H1 (cell line): ENCODE measurements at regions not wholly inside any gene's neighbourhood (a gene's known extent, or its start where the extent isn't known, plus 50 kb on each side); places are given as distances from the start of the nearest gene placed in this dataset.

Experiments
- CTCF ChIA-PET: fragments of 300-600 bp; sonication (Branson Sonifier 250); formaldehyde crosslinking; loops from one replicate; lab custom pipeline; 2021; ENCODE audit not compliant: partially characterized antibody; lab: Charles Lee
- POLR2A ChIA-PET: fragments of 300-600 bp; sonication (Branson Sonifier 250); formaldehyde crosslinking; loops from one replicate; lab custom pipeline; 2021; ENCODE audit warnings: inconsistent platforms; ENCODE audit not compliant: partially characterized antibody; lab: Charles Lee
- DNase-seq, 2 experiments: peaks; one replicate each; pipeline versions ENCODE4 v3.0.0 to v3.0.0-alpha.2; 2010 to 2022; ENCODE audit warnings: low spot score in 2 of 2, low read depth in 1 of 2, mixed read lengths in 1 of 2
- FAIRE-seq: peaks from 2 replicates; lab custom pipeline; 2011; peaks lifted over from hg19 to GRCh38; lab: Jason Lieb, UNC
- H2AFZ ChIP-seq: 2 replicates; pipeline ENCODE4 v1.8.1; 2012; ENCODE audit warnings: low read length, inconsistent platforms
- H2AK5ac ChIP-seq: 2 replicates; pipeline ENCODE4 v1.6.1; 2013; ENCODE audit warnings: low read depth, low read length
- H2BK120ac ChIP-seq: replicated peaks from 2 replicates; pipeline ENCODE3; 2013; ENCODE audit warnings: low read depth, low read length, inconsistent platforms
- H2BK12ac ChIP-seq: 2 replicates; pipeline ENCODE4 v1.6.1; 2013; ENCODE audit warnings: low read depth, low read length
- H2BK15ac ChIP-seq: 2 replicates; pipeline ENCODE4 v1.6.1; 2013; ENCODE audit warnings: low read length
- H2BK20ac ChIP-seq: 2 replicates; pipeline ENCODE4 v1.6.1; 2013; ENCODE audit warnings: low read length
- H2BK5ac ChIP-seq: 2 replicates; pipeline ENCODE4 v1.6.1; 2013; ENCODE audit warnings: low read depth, low read length
- H3K14ac ChIP-seq: 2 replicates; pipeline ENCODE4 v1.6.1; 2013; ENCODE audit warnings: inconsistent platforms; ENCODE audit not compliant: insufficient read length
- H3K18ac ChIP-seq: 2 replicates; pipeline ENCODE4 v1.6.1; 2013; ENCODE audit warnings: low read length; ENCODE audit errors: extremely low read depth
- H3K23ac ChIP-seq: 2 replicates; pipeline ENCODE4 v1.6.1; 2013; ENCODE audit warnings: inconsistent platforms; ENCODE audit not compliant: insufficient read length
- H3K23me2 ChIP-seq: 2 replicates; pipeline ENCODE4 v1.6.1; 2013; ENCODE audit warnings: low read depth, low read length
- H3K27ac ChIP-seq: 2 replicates; pipeline ENCODE4 v1.6.1; 2011; ENCODE audit warnings: low read depth, low read length, inconsistent platforms
- H3K27me3 ChIP-seq, 4 experiments: replicated peaks in 1 of 4; 1 replicate in 1 of 4; 2 replicates in 3 of 4; pipeline versions ENCODE4 v1.6.1 to v1.8.1; 2011 to 2013; ENCODE audit warnings: low read length in 3 of 4, mild to moderate bottlenecking in 3 of 4, inconsistent platforms in 2 of 4, mixed read lengths in 2 of 4, moderate library complexity in 1 of 4; ENCODE audit not compliant: control insufficient read depth in 3 of 4, insufficient read depth in 3 of 4; ENCODE audit errors: extremely low read depth in 1 of 4
- H3K36me3 ChIP-seq, 4 experiments: 2 replicates each; pipeline versions ENCODE4 v1.6.1 to v1.8.1; 2011 to 2013; ENCODE audit warnings: mild to moderate bottlenecking in 4 of 4, low read length in 3 of 4, moderate library complexity in 2 of 4, control low read depth in 1 of 4, inconsistent platforms in 1 of 4; ENCODE audit not compliant: insufficient read depth in 4 of 4, control insufficient read depth in 2 of 4
- H3K4ac ChIP-seq: replicated peaks from 2 replicates; pipeline ENCODE3; 2013; ENCODE audit warnings: low read length, low read depth, mixed read lengths, inconsistent platforms; ENCODE audit not compliant: insufficient read length
- H3K4me1 ChIP-seq, 4 experiments: replicated peaks in 1 of 4; 1 replicate in 1 of 4; 2 replicates in 3 of 4; pipeline versions ENCODE4 v1.6.1 to v1.8.1; 2011 to 2013; ENCODE audit warnings: low read length in 3 of 4, inconsistent platforms in 2 of 4, mixed read lengths in 1 of 4; ENCODE audit not compliant: insufficient read depth in 4 of 4, control insufficient read depth in 3 of 4
- H3K4me2 ChIP-seq, 2 experiments: 2 replicates each; pipeline versions ENCODE4 v1.6.1 to v1.8.1; 2011 to 2013; ENCODE audit warnings: low read depth in 2 of 2, low read length in 2 of 2, control low read depth in 1 of 2, inconsistent platforms in 1 of 2, mild to moderate bottlenecking in 1 of 2; ENCODE audit not compliant: insufficient read depth in 1 of 2
- H3K4me3 ChIP-seq, 4 experiments: fragments of 200-600, 300-600 bp in 1 of 4; sonication (generic), shearing (Covaris generic), sonication (Bioruptor Twin) in 1 of 4; 2 replicates each; pipeline versions ENCODE4 v1.5.1 to v1.8.1; 2011 to 2016; ENCODE audit warnings: low read length in 4 of 4, low read depth in 3 of 4, control low read depth in 2 of 4, inconsistent platforms in 2 of 4, mild to moderate bottlenecking in 2 of 4, mixed read lengths in 1 of 4, moderate library complexity in 1 of 4; ENCODE audit not compliant: insufficient read depth in 2 of 4; ENCODE audit errors: extremely low read depth in 1 of 4
- H3K56ac ChIP-seq: replicated peaks from 2 replicates; pipeline ENCODE3; 2013; ENCODE audit warnings: low read depth, mild to moderate bottlenecking, mixed read lengths, low read length, inconsistent platforms; ENCODE audit not compliant: insufficient read length
- H3K79me1 ChIP-seq: 2 replicates; pipeline ENCODE4 v1.6.1; 2013; ENCODE audit warnings: low read depth, low read length, control low read depth
- H3K79me2 ChIP-seq, 2 experiments: 2 replicates each; pipeline versions ENCODE4 v1.6.1 to v1.8.1; 2012 to 2013; ENCODE audit warnings: low read length in 2 of 2, mild to moderate bottlenecking in 2 of 2, inconsistent platforms in 1 of 2; ENCODE audit not compliant: insufficient read depth in 2 of 2, control insufficient read depth in 1 of 2
- H3K9ac ChIP-seq, 4 experiments: replicated peaks in 1 of 4; 1 replicate in 1 of 4; 2 replicates in 3 of 4; pipeline versions ENCODE4 v1.6.1 to v1.8.1; 2011 to 2013; ENCODE audit warnings: low read depth in 3 of 4, low read length in 3 of 4, control low read depth in 2 of 4, mild to moderate bottlenecking in 2 of 4, moderate library complexity in 2 of 4, inconsistent platforms in 1 of 4; ENCODE audit errors: extremely low read depth in 1 of 4
- H3K9me3 ChIP-seq, 2 experiments: 2 replicates each; pipeline versions ENCODE4 v1.6.1 to v1.8.1; 2012 to 2013; ENCODE audit warnings: mild to moderate bottlenecking in 2 of 2, moderate library complexity in 2 of 2, control low read depth in 1 of 2, inconsistent platforms in 1 of 2, low read depth in 1 of 2, low read length in 1 of 2, mixed read lengths in 1 of 2; ENCODE audit not compliant: insufficient read depth in 2 of 2
- H4K20me1 ChIP-seq, 2 experiments: replicated peaks in 1 of 2; 2 replicates each; pipeline versions ENCODE3 to v1.8.1; 2011 to 2013; ENCODE audit warnings: inconsistent platforms in 2 of 2, low read length in 2 of 2, mild to moderate bottlenecking in 1 of 2; ENCODE audit not compliant: insufficient read depth in 2 of 2, control insufficient read depth in 1 of 2
- H4K5ac ChIP-seq: 2 replicates; pipeline ENCODE4 v1.6.1; 2013; ENCODE audit warnings: low read length, low read depth, mixed read lengths, inconsistent platforms; ENCODE audit not compliant: insufficient read length
- H4K8ac ChIP-seq: 2 replicates; pipeline ENCODE4 v1.8.0; 2013; ENCODE audit warnings: mild to moderate bottlenecking, moderate library complexity, low read length, inconsistent platforms; ENCODE audit not compliant: insufficient read depth; ENCODE audit errors: extremely low read depth
- H4K91ac ChIP-seq: replicated peaks from 2 replicates; pipeline ENCODE3; 2013; ENCODE audit warnings: low read length, mixed read lengths, inconsistent platforms; ENCODE audit not compliant: insufficient read length
- BACH1 ChIP-seq: IDR thresholded peaks from 2 replicates; pipeline ENCODE4 v1.6.1; 2012; ENCODE audit warnings: low read length, improper control_type of control experiment
- CBX5 ChIP-seq: fragments of 300-800, 300-1000 bp; sonication (generic); IDR thresholded peaks from 2 replicates; pipeline ENCODE4 v1.7.1; 2016; ENCODE audit warnings: antibody characterized with exemption, low read length, low read depth
- CHD1 ChIP-seq: IDR thresholded peaks from 2 replicates; pipeline ENCODE4 v1.6.1; 2012; ENCODE audit warnings: low read depth, low read length, improper control_type of control experiment
- CHD2 ChIP-seq: IDR thresholded peaks from 2 replicates; pipeline ENCODE4 v1.6.1; 2012; ENCODE audit warnings: low read length, improper control_type of control experiment
- EGR1 ChIP-seq: IDR thresholded peaks from 2 replicates; pipeline ENCODE4 v1.6.1; 2011; ENCODE audit warnings: low read depth, low read length, borderline replicate concordance
- MAFK ChIP-seq: IDR thresholded peaks from 2 replicates; pipeline ENCODE4 v1.6.1; 2012; ENCODE audit warnings: low read depth, mild to moderate bottlenecking, improper control_type of control experiment, low read length
- POLR2A ChIP-seq, 2 experiments: IDR thresholded peaks; 1 replicate in 1 of 2; 2 replicates in 1 of 2; pipeline ENCODE4 v1.6.1; 2011; ENCODE audit warnings: low read depth in 2 of 2, low read length in 2 of 2, mild to moderate bottlenecking in 2 of 2; ENCODE audit errors: control extremely low read depth in 1 of 2
- RAD21 ChIP-seq, 2 experiments: IDR thresholded peaks in 1 of 2; conservative IDR thresholded peaks in 1 of 2; 2 replicates each; pipeline ENCODE4 v1.6.1; 2011; ENCODE audit warnings: low read depth in 2 of 2, low read length in 2 of 2, improper control_type of control experiment in 1 of 2, inconsistent platforms in 1 of 2, mild to moderate bottlenecking in 1 of 2, moderate library complexity in 1 of 2
- RBBP5 ChIP-seq: IDR thresholded peaks from 2 replicates; pipeline ENCODE4 v1.7.1; 2012; ENCODE audit warnings: low read depth, mild to moderate bottlenecking, inconsistent platforms, low read length, moderate library complexity, borderline replicate concordance
- RFX5 ChIP-seq: IDR thresholded peaks from 2 replicates; pipeline ENCODE4 v1.6.1; 2011; ENCODE audit warnings: low read depth, low read length, improper control_type of control experiment, borderline replicate concordance
- RXRA ChIP-seq: IDR thresholded peaks from 2 replicates; pipeline ENCODE4 v1.6.1; 2011; ENCODE audit warnings: low read depth, mild to moderate bottlenecking, low read length, moderate library complexity; ENCODE audit not compliant: insufficient read depth
- SIN3A ChIP-seq, 2 experiments: IDR thresholded peaks in 1 of 2; conservative IDR thresholded peaks in 1 of 2; 2 replicates each; pipeline ENCODE4 v1.6.1; 2011 to 2012; ENCODE audit warnings: low read length in 2 of 2, improper control_type of control experiment in 1 of 2, low read depth in 1 of 2, mild to moderate bottlenecking in 1 of 2
- SIRT6 ChIP-seq: IDR thresholded peaks from one replicate; pipeline ENCODE4 v1.7.1; 2012; ENCODE audit warnings: low read length, inconsistent platforms
- SP2 ChIP-seq: IDR thresholded peaks from 2 replicates; pipeline ENCODE4 v1.6.1; 2012; ENCODE audit warnings: mild to moderate bottlenecking, low read length, inconsistent platforms
- WGBS, 2 experiments: shearing (Covaris generic) in 1 of 2; methylation state at CpG; one replicate each; pipeline versions ENCODE4 v1.1.6 to v1.1.7; 2013 to 2015; ENCODE audit warnings: low lambda C conversion rate in 2 of 2, mixed read lengths in 2 of 2, inconsistent platforms in 1 of 2, low coverage in 1 of 2, missing lambda C conversion rate in 1 of 2; ENCODE audit not compliant: insufficient replicate concordance in 2 of 2, insufficient coverage in 1 of 2, insufficient read length in 1 of 2; ENCODE audit errors: extremely low coverage in 1 of 2, missing lambda C conversion rate in 1 of 2; 5-methylcytosine and 5-hydroxymethylcytosine counted together
- TF ChIP-seq, protein P1 (sequence below): IDR thresholded peaks from 2 replicates; pipeline ENCODE4 v1.6.1; 2011; ENCODE audit warnings: low read depth, mild to moderate bottlenecking, low read length; ENCODE audit not compliant: insufficient read depth

DNA sequence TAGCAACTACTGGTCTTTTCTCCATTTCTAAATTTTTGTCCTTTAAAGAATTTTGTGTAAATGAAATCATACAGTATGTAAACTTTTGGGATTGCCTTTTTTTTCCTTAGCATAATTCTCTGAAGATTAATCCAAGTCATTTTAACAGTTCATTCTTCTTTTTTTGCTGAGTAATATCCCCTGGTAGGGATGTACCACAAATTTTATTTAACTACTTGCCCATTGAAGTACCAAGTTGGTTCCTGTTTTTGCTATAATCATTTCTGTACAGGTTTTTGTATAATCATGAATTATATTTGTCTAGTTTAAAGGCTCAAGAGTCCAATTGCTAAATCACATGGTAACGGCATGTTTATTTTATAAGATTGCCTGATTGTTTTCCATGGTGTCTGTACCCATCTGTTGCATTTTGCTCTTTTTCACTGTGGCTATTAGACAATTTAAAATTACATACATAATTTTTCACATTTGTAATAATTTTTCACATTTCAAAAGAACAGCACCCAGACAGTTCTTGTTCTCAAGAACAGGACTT is 891.1 kb downstream of the USP25 start:
- Histone ChIP-seq H2AK5ac (no peak overlapping the region), H2BK20ac (no peak overlapping the region), H3K79me1 (no peaks in the 10 kb centered on the region), H3K56ac (no peak overlapping the region), H3K27ac (no peak overlapping the region), H3K14ac (no peak overlapping the region), H3K79me2 (no peaks in the 10 kb centered on the region), H3K9me3 (peaks cover 0 to 2% of the 10 kb centered on the region in 2 experiments; a peak in 2 of 4 replicates), H3K18ac (no peak overlapping the region), H3K36me3 (no peaks in the 10 kb centered on the region), H2BK15ac (no peak overlapping the region), H3K4ac (no peak overlapping the region), H2BK120ac (no peak overlapping the region), H4K5ac (no peak overlapping the region), H3K4me1 (no peaks in the 10 kb centered on the region; a peak in 2 of 7 replicates), H4K8ac (no peak overlapping the region), H4K20me1 (no peaks in the 10 kb centered on the region), H3K4me3 (no peak overlapping the region), H2BK5ac (no peak overlapping the region), H2AFZ (no peak overlapping the region), H3K23ac (no peak overlapping the region), H2BK12ac (no peak overlapping the region), H3K27me3 (no peaks in the 10 kb centered on the region), H3K9ac (no peak overlapping the region), H4K91ac (no peak overlapping the region), H3K23me2 (no peaks in the 10 kb centered on the region), H3K4me2 (no peak overlapping the region)
- WGBS, 2 experiments = 84% methylated on average over 1 of the region's 1 CpG; no CpG with 5 or more reads in 1 of the 2 experiments
- ChIA-PET POLR2A (no interaction called here), CTCF (no interaction called here)
- DNase-seq = no peak
- no peak for FAIRE-seq
- no peak for TF ChIP-seq EGR1
- TF ChIP-seq CHD2 = no peak
- TF ChIP-seq SIRT6 = no peak
- TF ChIP-seq, protein P1, sequence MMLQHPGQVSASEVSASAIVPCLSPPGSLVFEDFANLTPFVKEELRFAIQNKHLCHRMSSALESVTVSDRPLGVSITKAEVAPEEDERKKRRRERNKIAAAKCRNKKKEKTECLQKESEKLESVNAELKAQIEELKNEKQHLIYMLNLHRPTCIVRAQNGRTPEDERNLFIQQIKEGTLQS = no peak
- no peak for TF ChIP-seq CBX5
- TF ChIP-seq RXRA = no peak
- no peak for TF ChIP-seq BACH1
- no peak for TF ChIP-seq SIN3A (conservative IDR thresholded peaks at IDR 0.05 in 1 of 2, IDR thresholded peaks at IDR 0.05 in 1 of 2; ENCODE audit: low read depth in 1 of 2, low read length in 2 of 2)
- TF ChIP-seq RFX5 = no peak
- TF ChIP-seq RAD21 (IDR thresholded peaks at IDR 0.05 in 1 of 2, conservative IDR thresholded peaks at IDR 0.05 in 1 of 2; ENCODE audit: low read depth in 2 of 2, low read length in 2 of 2) = no peak
- TF ChIP-seq SP2 = no peak
- TF ChIP-seq MAFK = no peak
- TF ChIP-seq CHD1 = no peak
- no peak for TF ChIP-seq POLR2A (IDR thresholded peaks at IDR 0.05; ENCODE audit: control extremely low read depth in 1 of 2, low read depth in 2 of 2, low read length in 2 of 2)
- no peak for TF ChIP-seq RBBP5
